ENCODE measurements at regions not wholly inside any gene's neighbourhood (a gene's known extent, or its start where the extent isn't known, plus 50 kb on each side); places are given as distances from the start of the nearest gene placed in this dataset.
"Not testable (repeated sequence)": the region's sequence is repeated elsewhere in the genome, so short reads cannot be mapped to it uniquely, and the experiment has no call there.

DNA sequence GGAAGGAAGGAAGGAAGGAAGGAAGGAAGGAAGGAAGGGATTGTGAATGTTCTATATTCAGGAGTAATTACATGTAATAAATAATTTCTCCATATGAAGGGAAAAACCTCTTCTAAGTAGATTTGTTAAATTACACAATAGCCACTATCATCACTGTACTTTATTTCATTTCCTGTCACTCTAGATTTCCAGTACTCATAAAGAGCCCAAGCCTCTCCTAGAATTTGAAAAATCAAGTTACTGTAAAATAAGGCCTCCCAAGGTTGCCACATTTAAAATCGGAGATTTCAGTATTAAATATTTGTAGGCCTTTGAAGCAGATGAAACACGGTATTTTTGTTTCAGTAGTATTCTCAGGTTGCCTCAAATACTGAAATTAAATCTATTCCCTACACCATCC, 499.0 kb downstream of the CDH10 start:
- DNase-seq, result no peak

DNA sequence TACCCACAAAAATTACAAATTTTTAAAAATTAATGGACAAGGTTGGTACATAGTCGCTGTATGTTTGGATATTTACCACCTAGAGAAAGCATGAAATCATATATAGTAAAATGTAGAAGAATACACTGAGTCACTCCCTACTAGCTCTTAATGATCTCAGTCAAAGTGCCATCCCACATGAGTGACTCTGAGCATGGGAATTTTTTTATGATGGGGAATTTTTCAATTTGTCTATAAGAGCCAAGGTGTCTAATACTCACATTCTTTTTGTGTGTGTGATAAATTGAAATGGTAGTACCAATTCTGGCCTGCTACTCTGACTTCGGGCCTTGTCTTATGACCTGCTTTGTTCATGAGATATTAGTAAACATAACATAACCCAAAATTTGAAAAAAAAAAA, 483.2 kb downstream of the CDH10 start:
- no peak for DNase-seq

DNA sequence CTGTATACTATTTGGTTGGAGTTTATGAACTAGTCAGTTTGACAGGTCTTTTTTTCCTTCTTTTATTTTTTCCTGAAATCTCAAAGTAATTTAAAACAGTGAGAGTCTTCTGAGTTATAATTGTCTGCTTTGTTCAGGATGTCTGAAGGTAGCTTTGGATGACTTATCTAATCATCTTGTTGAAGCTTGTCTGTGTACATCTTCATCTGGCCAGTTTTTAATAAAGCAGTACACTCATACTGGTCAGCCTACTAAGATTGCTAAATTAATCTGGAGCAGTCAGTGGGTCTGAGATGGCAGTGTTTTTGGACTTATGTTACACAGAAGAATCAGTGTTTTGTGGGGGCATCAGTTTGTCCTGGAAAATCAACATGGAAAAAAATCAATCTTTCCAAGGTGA, 482.4 kb downstream of the CDH10 start:
- no peak for DNase-seq

DNA sequence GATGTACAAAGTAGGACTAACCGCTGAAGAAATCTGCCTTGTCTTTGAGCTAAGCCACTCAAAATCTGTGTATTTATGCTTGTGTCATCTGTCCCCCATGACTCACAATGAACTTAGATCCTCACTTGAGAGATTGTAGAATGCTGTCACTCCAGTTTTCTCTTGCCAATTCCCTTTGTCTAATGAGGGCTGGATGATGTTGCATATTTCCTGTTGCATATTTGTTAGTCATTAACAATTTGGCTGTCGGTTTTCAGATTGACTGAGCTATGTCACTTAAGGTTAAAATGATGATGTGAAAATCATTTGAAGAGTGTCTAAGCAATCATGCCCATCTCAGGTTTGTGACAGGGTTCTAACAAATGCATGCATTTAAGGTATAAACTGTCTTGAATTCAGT, 481.7 kb downstream of the CDH10 start:
- no peak for DNase-seq

DNA sequence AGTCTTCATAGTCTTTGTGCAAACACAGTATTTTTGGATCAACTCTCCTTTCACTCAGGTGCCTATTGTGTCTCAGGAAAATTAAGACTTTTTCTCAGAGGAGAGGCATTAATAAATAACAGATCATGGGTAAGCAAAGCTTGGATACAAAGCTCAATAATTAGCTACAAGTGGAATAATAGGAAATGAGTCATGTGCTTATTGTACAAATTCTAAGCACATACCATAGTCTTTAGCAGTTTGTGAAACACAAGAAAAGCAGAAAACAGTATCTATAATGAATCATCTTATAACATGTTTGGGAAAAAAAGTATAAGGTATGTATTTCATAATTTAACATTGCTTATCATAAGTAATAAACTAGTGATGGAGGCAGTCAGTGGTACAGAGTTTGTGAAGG, 477.0 kb downstream of the CDH10 start:
- DNase-seq, result no peak

DNA sequence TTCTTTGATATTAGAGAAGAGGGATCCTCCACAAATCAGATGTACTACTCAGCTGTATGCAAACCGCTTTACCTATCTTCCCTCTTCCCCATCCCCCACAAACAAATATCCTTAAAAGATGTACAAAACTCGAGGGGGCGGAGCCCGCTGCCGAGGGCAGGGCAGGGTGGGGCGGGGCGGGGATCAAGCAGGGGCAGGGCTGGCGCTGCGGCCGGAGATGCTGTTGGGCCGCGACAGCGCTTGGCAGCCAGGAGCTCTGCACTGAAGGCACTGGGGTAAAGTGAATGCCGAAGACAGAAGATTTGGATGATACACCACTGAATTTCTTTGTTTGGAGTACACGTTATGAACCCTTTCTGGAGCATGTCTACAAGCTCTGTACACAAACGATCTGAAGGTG, 474.8 kb downstream of the CDH10 start:
- DNase-seq, result no peak

DNA sequence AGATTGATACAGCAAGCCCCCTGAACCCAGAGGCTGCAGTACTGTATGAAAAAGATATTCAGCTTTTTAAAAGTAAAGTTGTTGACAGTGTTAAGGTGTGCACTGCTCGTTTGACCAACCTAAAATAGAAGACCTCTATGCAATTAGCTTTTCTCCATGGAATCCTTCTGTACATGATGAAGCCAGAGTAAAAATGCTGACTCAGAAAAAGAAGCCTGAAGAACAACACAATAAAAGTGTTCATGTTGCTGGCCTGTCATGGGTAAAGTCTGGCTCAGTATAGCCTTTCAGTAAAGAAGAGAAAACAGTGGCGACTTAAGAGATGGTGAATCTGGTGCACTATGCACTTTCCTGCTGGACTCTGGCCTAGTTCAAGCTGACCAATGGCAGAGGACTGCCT, 473.8 kb downstream of the CDH10 start:
- not testable (repeated sequence) for DNase-seq

DNA sequence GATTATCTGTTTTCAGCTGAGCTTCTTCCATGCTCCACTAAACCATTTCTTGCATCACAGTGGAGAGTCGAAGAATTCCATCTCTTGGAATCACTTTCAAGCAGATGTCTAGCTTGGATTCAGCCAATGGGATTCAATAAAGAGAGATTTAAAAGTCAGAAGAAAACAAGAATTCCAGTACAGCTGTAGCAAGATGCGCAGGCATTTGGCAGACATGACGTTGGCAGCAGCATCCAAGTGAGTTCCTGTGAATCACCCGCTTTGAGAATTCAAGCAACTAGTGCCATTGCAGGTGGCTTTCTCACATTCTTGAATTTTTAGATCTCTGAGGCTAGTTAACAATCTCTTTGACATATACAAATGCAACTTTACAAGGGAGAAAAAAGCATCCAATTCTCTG, 467.0 kb downstream of the CDH10 start:
- no peak for DNase-seq

DNA sequence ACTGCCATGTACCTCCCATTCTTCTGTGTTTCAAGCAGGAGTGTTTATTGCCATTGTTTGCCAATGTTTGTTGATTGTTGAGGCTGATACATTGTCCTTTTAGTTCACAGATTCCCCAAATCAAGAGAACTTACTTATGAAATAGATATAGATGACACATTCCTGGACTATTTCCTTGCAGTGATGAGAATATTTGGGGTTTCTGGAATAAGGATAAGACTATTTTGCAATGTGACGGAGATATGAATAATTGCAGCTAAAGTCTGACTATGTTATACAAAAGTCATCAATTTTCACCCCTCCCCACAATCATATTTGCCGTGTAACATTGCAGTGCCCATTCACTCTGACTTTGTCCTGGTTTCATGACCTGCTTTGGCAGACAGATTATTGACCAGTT, 460.8 kb downstream of the CDH10 start:
- DNase-seq, result no peak

DNA sequence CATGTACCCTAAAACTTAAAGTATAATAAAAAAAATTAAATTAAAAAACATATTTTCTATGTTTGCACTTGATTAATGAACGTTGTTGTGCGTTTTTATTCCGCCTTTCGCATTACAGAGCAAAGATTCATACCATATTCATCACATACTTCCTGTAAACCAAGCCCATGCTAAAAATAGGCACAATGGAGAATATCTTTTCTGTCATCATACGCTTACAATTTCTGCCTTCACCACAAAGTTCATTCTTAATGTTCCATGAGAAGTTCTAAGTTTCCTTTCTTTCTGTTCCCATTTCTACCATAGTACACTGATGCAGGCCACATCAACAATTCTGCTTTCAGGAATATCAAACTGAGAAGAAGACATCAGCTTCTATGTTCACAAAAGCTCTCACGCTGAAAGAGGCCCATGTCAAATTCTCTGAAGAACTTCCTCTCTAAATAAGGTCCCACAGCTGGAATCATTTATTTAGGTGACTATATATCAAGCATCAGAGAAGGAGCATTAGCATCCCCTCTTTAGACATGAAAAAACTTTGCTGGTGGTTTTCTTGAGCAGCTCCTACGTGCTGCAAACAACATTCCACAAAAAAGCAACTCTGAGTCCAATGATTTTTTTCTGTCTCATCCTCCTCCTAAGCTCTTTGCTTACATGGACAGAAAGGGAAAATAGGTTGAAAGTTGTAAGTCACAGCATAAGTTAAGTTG, 456.4 kb downstream of the CDH10 start:
- no peak for DNase-seq

DNA sequence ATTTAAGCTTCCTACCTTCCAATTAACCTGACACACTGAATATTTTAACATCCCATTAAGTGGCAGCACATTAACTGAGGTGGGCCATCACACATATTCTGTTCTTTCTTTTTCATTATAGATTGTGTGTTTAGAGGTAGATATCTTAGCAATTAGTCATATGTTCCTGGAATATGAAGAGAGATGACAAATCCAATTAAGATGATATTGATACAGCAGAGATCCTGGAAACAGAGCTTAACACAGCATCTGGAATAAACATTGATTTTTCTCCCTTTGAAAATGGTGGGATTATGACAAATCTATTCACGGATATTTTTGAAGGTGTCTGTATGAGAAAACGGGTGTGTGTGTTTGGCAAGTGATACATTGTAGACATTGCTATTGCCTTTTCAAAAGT, 448.0 kb downstream of the CDH10 start:
- DNase-seq, result no peak

DNA sequence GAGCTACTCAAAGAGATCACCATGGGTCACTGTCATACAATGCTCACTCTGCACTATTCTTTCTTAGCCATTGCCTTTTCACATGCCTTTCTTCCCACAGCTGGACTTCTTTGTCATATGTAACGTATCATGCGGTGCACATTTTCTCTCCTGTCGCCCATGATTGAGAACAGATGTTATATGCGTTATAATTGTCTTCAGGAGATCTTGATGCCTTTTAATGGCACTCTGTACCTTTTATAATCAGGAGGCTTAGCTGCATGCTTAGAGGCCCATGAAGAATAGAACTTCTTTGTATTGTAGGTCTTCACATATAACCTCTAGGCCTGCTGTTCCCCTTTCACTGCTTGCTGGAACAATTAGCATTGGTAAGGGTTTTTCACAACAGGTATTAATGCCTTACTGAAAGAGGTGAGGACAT, 436.1 kb downstream of the CDH10 start:
- no peak for DNase-seq

DNA sequence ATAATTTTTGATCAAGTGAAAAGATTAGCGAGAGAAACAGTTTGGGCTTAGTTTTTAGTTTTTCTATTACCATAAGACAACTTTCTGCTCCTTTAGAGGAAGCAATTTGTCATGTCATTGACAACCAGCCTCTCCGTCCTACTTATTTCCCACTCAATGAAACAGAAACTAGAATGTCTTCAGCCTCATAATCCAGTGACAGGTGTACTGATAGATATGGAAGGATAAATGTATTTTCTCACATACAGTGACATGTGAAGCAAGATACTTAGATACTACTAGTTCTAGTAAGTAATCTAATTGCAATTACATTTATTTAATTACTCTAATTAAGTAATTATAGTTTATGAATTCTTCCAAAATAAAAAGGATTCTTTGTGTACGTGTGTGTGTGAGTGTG, 429.7 kb downstream of the CDH10 start:
- no peak for DNase-seq

DNA sequence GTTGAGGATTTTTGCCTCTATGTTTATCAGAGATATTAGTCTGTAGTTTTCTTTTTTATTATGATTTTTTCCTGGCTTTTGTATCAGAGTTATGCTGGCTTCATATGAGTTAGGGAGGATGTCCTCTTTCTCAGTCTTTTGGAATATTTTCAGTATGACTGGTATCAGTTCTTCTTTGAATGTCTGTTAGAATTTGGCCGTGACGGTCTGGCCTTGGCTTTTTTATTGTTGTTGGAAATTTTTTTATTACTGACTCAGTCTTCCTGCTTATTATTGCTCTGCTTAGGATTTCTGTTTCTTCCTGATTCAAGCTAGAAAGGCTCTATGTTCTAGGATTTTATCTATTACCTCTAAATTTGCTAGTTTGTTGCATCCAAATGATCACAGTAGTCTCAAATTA, 421.9 kb downstream of the CDH10 start:
- no peak for DNase-seq

DNA sequence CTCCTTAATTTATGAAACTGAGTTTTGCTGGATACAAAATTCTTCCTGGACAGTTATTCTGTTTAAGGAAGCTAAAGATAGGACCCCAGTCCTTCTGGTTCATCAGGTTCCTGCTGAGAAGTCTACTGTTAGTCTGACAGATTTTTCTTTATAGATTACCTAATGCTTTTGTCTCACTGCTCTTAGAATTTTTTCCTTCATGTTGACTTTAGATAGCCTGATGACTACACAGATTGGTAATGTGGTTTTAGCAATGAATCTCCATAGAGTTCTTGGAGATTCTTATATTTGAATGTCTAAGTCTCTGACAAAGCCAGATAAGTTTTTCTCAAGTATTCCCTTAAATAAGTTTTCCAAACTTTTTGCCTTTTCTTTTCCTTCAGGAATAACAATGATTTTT, 419.7 kb downstream of the CDH10 start:
- no peak for DNase-seq

DNA sequence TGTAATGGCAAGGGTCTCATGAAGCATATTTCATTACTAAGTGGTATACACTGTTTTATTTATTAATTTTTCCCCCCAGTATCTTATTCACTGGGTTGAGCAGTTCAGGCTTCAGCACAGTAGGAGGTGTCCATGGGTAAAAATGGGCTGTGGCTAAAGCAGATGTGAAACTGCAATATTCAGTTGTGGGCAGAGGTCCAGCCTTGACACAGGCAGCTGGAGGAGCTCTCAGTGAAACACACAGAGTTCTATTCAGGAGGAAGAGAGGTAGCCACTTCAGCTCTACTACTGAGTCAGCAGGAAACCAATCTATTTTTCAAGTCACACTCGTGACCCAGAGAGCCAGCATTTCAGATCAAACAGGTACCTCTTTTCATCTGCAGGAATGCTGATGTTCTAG, 418.3 kb downstream of the CDH10 start:
- DNase-seq, result no peak

DNA sequence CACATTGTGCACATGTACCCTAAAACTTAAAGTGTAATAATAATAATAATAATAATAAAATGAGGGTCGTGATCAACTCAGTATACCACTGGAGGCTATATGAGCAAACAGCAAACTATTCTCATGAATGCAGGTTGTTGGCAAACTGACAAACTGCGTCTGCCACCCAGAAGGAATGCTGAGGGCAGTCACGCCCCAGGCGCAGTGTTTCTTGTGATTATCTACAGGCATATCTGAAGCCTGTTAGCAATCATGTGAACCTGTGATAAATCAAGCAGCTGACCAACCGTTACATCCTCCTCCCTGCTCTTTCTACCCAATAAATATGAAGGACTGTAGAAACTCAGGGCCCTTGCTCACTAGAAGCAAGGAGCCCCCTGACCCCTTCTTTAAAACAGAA, 416.9 kb downstream of the CDH10 start:
- DNase-seq, result not testable (repeated sequence)

DNA sequence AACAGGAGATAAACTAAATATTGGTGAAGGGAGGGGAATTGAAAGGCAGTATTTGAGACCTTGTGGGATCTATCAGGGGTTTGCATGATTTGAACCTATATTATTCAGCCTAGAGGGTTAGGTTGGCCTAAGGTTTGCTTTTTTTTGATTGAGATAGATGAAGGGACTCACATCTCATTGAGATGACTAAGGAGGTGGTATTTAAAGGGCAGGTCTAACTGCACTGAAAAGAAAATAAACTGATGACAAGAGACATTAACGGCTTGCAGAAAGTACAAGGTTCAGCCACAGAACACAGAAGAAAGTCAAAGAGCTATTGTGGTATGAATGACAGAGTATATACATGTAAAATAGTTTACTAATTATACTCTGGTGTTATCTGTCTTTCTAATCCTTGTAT, 412.7 kb downstream of the CDH10 start:
- no peak for DNase-seq

DNA sequence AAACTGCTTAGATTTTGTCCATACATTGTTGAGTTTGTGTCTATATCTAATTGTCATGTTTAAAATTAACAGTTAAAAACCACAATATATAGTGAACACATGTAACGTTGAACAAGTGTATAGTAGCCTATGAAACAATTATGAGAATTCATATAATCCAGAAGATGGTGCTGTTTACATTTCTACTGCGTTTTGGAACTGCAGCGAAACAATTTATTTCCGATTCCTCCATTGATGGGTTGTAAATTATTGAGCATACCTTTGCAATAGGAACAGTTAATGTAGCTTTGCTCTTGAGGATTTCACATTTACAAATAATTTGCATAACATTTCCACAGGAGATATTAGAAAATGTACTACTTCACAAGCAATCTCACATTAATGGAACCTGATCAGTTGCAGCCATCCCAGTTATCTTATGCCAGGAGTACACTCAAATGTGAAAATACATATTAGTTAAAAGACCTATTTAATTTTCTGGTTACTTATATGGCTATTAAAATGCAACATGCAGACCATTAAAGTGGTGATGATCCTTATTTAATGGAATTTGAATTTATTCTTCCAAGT, 411.8 kb downstream of the CDH10 start:
- no peak for DNase-seq

DNA sequence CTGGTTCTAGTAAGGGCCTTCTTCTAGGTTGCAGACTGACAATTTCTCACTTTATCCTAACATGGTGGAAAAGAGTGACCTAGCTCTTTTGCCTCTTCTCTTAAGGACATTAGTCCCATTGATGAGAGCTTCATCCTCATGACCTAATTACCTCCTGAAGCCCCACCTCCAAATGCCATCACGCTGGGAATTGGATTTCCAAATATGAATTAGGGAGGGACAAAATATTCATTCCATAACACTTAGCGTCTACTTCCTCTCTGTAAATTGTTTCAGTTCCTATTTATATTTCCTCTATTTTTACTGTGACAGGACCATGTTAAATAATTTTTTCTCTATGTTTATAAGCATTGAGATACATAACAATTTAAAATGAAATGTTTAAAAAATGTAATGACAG, 408.8 kb downstream of the CDH10 start:
- no peak for DNase-seq

DNA sequence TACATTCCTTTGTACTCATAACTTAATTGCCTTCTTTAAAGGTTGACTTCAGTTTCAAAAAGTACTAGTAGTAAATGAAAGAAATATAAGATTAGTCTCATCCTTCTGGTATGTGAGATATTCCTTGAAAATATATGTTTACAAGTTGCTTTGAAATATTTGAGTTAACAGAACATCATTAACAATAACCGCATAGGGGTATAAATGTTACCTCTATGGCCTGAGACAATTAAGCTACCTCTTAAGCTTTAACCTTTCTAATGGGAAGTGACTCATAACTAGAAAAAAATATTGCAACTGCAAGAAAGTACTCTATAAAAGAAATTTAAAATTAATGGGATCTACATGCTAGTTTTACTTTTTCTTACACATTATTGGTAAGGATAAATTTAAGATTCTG, 399.0 kb downstream of the CDH10 start:
- no peak for DNase-seq

DNA sequence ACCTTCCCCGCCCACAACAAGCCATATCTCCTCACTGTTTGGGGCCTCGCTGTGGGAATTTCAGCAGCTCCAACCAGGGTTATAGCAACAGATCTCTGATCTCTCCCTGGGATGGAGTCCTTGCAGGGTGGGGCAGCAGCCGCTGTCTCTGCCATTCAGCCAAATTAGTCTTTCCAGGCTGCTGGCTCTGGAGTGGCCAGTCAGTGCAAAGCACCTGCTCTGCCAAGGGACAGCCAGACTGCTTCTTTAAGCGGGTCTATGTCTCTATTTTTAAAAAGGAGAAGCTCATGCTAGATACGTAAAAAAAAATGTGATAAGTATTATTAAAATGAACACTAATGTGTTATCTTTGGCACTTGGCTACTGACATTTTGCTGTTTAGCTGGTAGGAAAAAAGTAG, 380.2 kb downstream of the CDH10 start:
- no peak for DNase-seq

DNA sequence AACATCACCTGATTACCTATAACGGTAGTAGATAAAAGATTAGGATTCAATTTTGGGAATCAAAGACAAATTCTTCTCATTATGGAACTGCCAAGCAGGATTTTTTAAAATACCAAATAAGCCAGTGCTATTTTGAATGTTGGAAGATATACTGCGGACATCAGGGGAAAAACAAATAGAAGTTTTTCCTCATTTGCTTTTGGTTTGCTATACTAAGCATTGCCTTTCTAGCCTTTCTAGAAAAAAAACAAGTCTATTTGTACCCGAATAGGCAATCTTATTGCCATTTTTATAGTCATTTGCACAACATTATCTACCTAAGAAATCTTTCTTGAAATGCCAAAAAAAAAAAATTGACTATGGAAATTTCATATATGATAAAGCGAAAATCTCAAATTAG, 379.5 kb downstream of the CDH10 start:
- no peak for DNase-seq

DNA sequence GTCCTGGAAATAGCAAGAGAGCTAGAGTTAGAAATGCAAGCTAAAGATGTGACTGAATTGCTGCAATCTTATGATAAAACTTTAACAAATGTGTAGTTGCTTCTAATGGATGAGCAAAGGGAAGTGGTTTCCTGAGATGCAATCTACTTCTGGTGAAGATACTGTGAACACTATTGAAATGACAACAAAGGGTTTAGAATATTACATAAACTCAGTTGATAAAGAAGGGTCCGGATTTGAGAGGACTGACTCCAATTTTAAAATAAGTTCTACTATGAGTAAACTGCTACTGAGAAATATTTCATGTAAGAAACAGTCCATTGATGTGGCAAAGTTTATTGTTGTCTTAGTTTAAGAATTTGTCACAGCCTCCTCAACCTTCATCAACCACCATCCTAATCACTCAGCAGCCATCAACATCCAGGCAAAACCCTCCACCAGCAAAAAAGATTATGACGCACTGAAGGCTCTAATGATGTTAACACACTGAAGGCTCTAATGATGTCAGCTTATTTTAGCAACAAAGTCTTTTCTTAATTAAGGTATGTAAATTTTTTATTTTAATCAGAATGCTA, 376.2 kb downstream of the CDH10 start:
- DNase-seq, result no peak

DNA sequence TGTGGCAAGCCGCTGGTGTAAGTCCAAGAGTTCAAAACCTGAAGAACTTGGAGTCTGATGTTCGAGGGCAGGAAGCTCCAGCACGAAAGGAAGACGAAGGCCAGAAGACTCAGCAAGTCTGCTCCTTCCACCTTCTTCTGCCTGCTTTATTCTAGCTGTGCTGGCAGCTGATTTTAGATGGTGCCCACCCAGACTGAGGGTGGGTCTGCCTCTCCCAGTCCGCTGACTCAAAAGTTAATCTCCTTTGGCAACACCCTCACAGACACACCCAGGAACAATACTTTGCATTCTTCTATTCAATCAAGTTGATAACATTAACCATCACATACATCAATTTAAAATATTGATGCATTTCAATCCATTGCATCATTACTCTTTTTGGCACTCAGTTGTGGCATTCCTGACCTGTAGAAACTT, 373.1 kb downstream of the CDH10 start:
- DNase-seq, result not testable (repeated sequence)

All from NCI-H2029 (cell line).